ENCODE measurements at regions not wholly inside any gene's neighbourhood (a gene's known extent, or its start where the extent isn't known, plus 50 kb on each side); places are given as distances from the start of the nearest gene placed in this dataset.

DNA sequence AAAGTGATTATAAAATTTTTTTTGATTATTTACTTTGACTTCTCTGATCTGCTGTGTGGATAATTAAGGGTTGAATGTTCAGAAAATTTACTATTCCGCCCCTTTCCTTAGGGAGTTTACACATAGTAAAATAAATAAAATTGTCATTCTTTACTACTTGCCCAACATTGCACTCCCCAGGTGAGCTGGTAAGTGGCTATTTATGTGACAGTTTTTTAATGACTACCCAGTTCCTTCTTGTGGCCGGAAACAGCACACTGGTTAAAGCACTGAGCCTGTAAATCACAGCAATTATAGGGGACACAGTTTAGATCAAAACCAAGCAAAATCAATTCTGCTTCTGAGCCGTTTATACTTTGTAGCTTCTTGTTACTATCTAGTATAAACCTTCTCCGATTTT, 158.1 kb downstream of the FHIP1A start:
- no peaks in the 10 kb centered on the region for H3K9me3 ChIP-seq
- H3K27ac ChIP-seq: no peak overlapping the region
- H3K4me1 ChIP-seq: no peaks in the 10 kb centered on the region
- H3K36me3 ChIP-seq: no peaks in the 10 kb centered on the region
- intact Hi-C loops (cut with DNase I): no loop called here
- TF ChIP-seq, protein P1, sequence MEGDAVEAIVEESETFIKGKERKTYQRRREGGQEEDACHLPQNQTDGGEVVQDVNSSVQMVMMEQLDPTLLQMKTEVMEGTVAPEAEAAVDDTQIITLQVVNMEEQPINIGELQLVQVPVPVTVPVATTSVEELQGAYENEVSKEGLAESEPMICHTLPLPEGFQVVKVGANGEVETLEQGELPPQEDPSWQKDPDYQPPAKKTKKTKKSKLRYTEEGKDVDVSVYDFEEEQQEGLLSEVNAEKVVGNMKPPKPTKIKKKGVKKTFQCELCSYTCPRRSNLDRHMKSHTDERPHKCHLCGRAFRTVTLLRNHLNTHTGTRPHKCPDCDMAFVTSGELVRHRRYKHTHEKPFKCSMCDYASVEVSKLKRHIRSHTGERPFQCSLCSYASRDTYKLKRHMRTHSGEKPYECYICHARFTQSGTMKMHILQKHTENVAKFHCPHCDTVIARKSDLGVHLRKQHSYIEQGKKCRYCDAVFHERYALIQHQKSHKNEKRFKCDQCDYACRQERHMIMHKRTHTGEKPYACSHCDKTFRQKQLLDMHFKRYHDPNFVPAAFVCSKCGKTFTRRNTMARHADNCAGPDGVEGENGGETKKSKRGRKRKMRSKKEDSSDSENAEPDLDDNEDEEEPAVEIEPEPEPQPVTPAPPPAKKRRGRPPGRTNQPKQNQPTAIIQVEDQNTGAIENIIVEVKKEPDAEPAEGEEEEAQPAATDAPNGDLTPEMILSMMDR (IDR thresholded peaks at IDR 0.05): no peak
- TF ChIP-seq POLR2A (IDR thresholded peaks at IDR 0.05) (no peak), POLR2AphosphoS5 (IDR thresholded peaks at IDR 0.05; ENCODE audit: insufficient read depth in 1 of 2, low read depth in 1 of 2) (no peak)
- H3K27me3 ChIP-seq: no peaks in the 10 kb centered on the region
- no peak overlapping the region for H3K4me3 ChIP-seq
- no peak for DNase-seq (ENCODE audit: extremely low spot score in 2 of 2)

DNA sequence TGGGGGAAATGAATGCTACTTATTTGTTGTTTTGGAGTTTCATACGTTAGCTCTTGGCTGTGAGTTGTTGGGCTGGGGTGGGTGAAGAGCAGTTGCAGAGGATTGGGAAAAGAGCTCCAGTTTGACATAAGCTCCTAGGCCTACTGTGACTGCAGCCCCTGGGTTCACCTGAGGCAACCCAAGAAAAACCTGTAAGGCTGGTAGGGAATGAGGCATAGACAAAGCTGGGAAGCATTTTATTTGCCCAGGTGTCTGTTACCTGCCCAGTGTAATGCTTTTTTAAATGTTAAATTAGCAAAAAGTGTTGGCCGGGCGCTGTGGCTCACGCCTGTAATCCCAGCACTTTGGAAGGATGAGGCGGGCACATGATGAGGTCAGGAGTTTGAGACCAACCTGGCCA, 160.0 kb downstream of the FHIP1A start:
- no peak overlapping the region for H3K4me3 ChIP-seq

DNA sequence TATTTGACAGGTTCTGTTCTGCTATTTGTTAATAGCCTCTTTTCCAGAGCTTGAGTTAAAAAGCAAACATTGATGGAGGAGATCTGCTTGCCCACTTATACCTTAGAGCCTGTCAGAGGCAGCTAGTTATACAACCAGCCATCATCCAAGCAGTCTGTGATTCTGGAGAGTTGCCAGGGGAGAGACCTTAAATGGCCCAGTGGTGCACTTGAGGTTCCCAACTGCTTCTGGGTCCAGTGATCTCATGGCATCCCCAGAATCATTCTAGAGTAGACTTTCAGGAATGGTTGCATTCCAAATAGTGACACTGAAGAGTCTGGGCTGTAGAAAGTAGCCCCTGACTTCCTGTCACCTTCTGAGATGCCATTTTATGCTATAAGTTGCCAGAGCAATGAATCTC, 160.7 kb downstream of the FHIP1A start:
- Histone ChIP-seq H3K27ac (no peak overlapping the region), H3K9me3 (no peaks in the 10 kb centered on the region), H3K27me3 (no peaks in the 10 kb centered on the region), H3K4me3 (no peak overlapping the region), H3K36me3 (no peaks in the 10 kb centered on the region), H3K4me1 (peaks cover 7% of the 10 kb centered on the region)
- intact Hi-C loops (cut with DNase I): no loop called here
- DNase-seq (ENCODE audit: extremely low spot score in 2 of 2): no peak
- TF ChIP-seq POLR2A (IDR thresholded peaks at IDR 0.05) (no peak), POLR2AphosphoS5 (IDR thresholded peaks at IDR 0.05; ENCODE audit: insufficient read depth in 1 of 2, low read depth in 1 of 2) (no peak)
- TF ChIP-seq, protein P1 (IDR thresholded peaks at IDR 0.05): no peak

More for the DNA sequence above, 160.0 kb downstream of the FHIP1A start:
- no peak for TF ChIP-seq POLR2AphosphoS5 (IDR thresholded peaks at IDR 0.05; ENCODE audit: insufficient read depth in 1 of 2, low read depth in 1 of 2)
- TF ChIP-seq POLR2A (IDR thresholded peaks at IDR 0.05): no peak
- TF ChIP-seq, protein P1 (IDR thresholded peaks at IDR 0.05): no peak
- no peaks in the 10 kb centered on the region for H3K36me3 ChIP-seq
- DNase-seq (ENCODE audit: extremely low spot score in 2 of 2): no peak
- no peak overlapping the region for H3K27ac ChIP-seq
- H3K4me1 ChIP-seq: peaks cover 7% of the 10 kb centered on the region
- no peaks in the 10 kb centered on the region for H3K27me3 ChIP-seq
- intact Hi-C loops (cut with DNase I): no loop called here
- no peaks in the 10 kb centered on the region for H3K9me3 ChIP-seq

DNA sequence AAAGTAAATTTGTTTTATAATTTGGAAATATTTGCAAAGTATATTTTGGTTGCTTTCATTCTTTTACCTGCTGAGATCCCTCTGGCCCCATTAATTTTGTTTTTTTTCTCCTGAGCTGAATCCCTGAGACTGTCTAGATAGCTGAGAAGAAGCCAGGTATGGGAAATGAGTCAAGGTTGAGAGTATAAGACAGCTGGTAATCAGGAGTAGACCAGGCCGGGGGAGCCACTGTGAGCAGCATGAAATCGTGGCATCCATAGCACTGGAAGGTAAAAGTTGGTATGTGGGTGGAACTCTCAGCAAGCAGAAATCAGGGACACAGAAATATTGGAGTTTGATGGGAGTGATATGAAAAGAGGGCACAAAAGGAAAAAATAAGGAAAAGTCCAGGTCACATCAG, 164.5 kb downstream of the FHIP1A start:
- intact Hi-C loops (cut with DNase I): no loop called here
- H3K4me1 ChIP-seq: peaks cover 7% of the 10 kb centered on the region

DNA sequence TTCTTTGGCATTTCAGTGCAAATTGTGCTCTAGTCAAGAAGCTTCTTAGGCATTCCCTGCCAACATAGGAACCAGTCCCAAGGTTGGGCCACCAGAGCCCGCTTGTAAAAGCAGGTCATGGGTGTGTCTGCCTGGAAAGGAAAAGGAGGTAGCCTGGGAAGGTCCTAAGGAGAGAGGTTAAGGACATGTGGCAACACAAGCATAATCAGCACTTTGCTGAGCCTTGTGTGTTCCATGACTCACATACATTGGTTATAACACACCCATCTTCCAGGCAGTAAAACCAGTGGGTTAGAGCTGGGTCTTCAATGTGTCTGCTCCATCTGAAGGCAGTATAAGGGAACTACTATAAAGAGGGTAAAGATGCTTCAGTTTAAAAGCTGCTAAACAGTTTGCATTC, 165.0 kb downstream of the FHIP1A start:
- H3K27ac ChIP-seq: no peak overlapping the region
- intact Hi-C loops (cut with DNase I): no loop called here

More for the DNA sequence above, 164.5 kb downstream of the FHIP1A start:
- no peak overlapping the region for H3K27ac ChIP-seq
- no peak overlapping the region for H3K4me3 ChIP-seq
- TF ChIP-seq POLR2A (IDR thresholded peaks at IDR 0.05) (no peak), POLR2AphosphoS5 (IDR thresholded peaks at IDR 0.05; ENCODE audit: insufficient read depth in 1 of 2, low read depth in 1 of 2) (no peak)
- TF ChIP-seq, protein P1 (IDR thresholded peaks at IDR 0.05): no peak
- no peaks in the 10 kb centered on the region for H3K9me3 ChIP-seq
- no peaks in the 10 kb centered on the region for H3K27me3 ChIP-seq
- H3K36me3 ChIP-seq: no peaks in the 10 kb centered on the region
- no peak for DNase-seq (ENCODE audit: extremely low spot score in 2 of 2)

More for the DNA sequence above, 165.0 kb downstream of the FHIP1A start:
- no peak for DNase-seq (ENCODE audit: extremely low spot score in 2 of 2)
- Histone ChIP-seq H3K9me3 (no peaks in the 10 kb centered on the region), H3K4me3 (no peak overlapping the region), H3K4me1 (peaks cover 7% of the 10 kb centered on the region), H3K36me3 (no peaks in the 10 kb centered on the region), H3K27me3 (no peaks in the 10 kb centered on the region)
- no peak for TF ChIP-seq POLR2A (IDR thresholded peaks at IDR 0.05)
- TF ChIP-seq, protein P1 (IDR thresholded peaks at IDR 0.05): no peak
- peak in 1 of 2 donors; percentile 44 for TF ChIP-seq POLR2AphosphoS5 (IDR thresholded peaks at IDR 0.05; ENCODE audit: insufficient read depth in 1 of 2, low read depth in 1 of 2)
